Endothelial cell (in vitro differentiated cells): ENCODE measurements at regions not wholly inside any gene's neighbourhood (a gene's known extent, or its start where the extent isn't known, plus 50 kb on each side); places are given as distances from the start of the nearest gene placed in this dataset.

Experiments used
- DNase-seq: peaks from one replicate; pipeline ENCODE4 v3.0.0; 2021; ENCODE audit warnings: low spot score
- H3K27ac Mint-ChIP-seq: one replicate; pipeline ENCODE4 v1.8.0; 2021; ENCODE audit warnings: mixed read lengths, inconsistent platforms; ENCODE audit not compliant: unreplicated experiment
- H3K27me3 Mint-ChIP-seq: one replicate; pipeline ENCODE4 v1.8.0; 2021; ENCODE audit warnings: mild to moderate bottlenecking, moderate library complexity, mixed read lengths, inconsistent platforms; ENCODE audit not compliant: unreplicated experiment
- H3K36me3 Mint-ChIP-seq: one replicate; pipeline ENCODE4 v1.8.0; 2021; ENCODE audit warnings: mild to moderate bottlenecking, low read depth, mixed read lengths, inconsistent platforms; ENCODE audit not compliant: unreplicated experiment
- H3K4me1 Mint-ChIP-seq: one replicate; pipeline ENCODE4 v1.8.0; 2021; ENCODE audit warnings: mild to moderate bottlenecking, mixed read lengths, inconsistent platforms; ENCODE audit not compliant: unreplicated experiment
- H3K4me3 Mint-ChIP-seq: one replicate; pipeline ENCODE4 v1.8.0; 2021; ENCODE audit warnings: mild to moderate bottlenecking, mixed read lengths, inconsistent platforms; ENCODE audit not compliant: unreplicated experiment
- H3K9me3 Mint-ChIP-seq: one replicate; pipeline ENCODE4 v1.8.0; 2021; ENCODE audit warnings: mixed read lengths, inconsistent platforms; ENCODE audit not compliant: unreplicated experiment
- CTCF ChIP-seq: fragments of 200-600 bp; sonication (generic); IDR thresholded peaks from one replicate; pipeline ENCODE4 v1.5.0; 2021; ENCODE audit warnings: antibody characterized with exemption; ENCODE audit not compliant: unreplicated experiment

- no peaks in the 10 kb centered on the region for H3K9me3 Mint-ChIP-seq
- H3K27me3 Mint-ChIP-seq = peaks cover 2% of the 10 kb centered on the region
- H3K4me1 Mint-ChIP-seq = peaks cover 9% of the 10 kb centered on the region
- no peak for DNase-seq
- TF ChIP-seq CTCF = no peak
- H3K4me3 Mint-ChIP-seq = no peak overlapping the region
- H3K27ac Mint-ChIP-seq = no peak overlapping the region
- no peaks in the 10 kb centered on the region for H3K36me3 Mint-ChIP-seq
Observed at GRCh38 chr20:39246436-39246835, 284.3 kb downstream of the DHX35 start.

GRCh38 chr20:39245685-39246311, 283.7 kb downstream of the DHX35 start:
- H3K27ac Mint-ChIP-seq = no peak overlapping the region
- H3K4me3 Mint-ChIP-seq = no peak overlapping the region
- peaks cover 9% of the 10 kb centered on the region for H3K4me1 Mint-ChIP-seq
- peaks cover 2% of the 10 kb centered on the region for H3K27me3 Mint-ChIP-seq
- DNase-seq = no peak
- TF ChIP-seq CTCF = no peak
- H3K36me3 Mint-ChIP-seq = no peaks in the 10 kb centered on the region
- no peaks in the 10 kb centered on the region for H3K9me3 Mint-ChIP-seq

- Mint-ChIP-seq H3K4me1 (peaks cover 9% of the 10 kb centered on the region), H3K27ac (no peak overlapping the region), H3K36me3 (no peaks in the 10 kb centered on the region), H3K27me3 (peaks cover 2% of the 10 kb centered on the region), H3K9me3 (no peaks in the 10 kb centered on the region), H3K4me3 (no peak overlapping the region)
- no peak for TF ChIP-seq CTCF
- DNase-seq = no peak
Observed at GRCh38 chr20:39243962-39244361, 281.8 kb downstream of the DHX35 start.

GRCh38 chr20:39242614-39243013, 280.5 kb downstream of the DHX35 start:
- DNase-seq = no peak
- Mint-ChIP-seq H3K4me1 (peaks cover 9% of the 10 kb centered on the region), H3K36me3 (no peaks in the 10 kb centered on the region), H3K4me3 (no peak overlapping the region), H3K9me3 (no peaks in the 10 kb centered on the region), H3K27ac (no peak overlapping the region), H3K27me3 (peaks cover 2% of the 10 kb centered on the region)
- no peak for TF ChIP-seq CTCF

GRCh38 chr20:39234520-39235095, 272.5 kb downstream of the DHX35 start:
- Mint-ChIP-seq H3K9me3 (no peaks in the 10 kb centered on the region), H3K27ac (no peak overlapping the region), H3K4me1 (no peaks in the 10 kb centered on the region), H3K27me3 (peaks cover 3% of the 10 kb centered on the region), H3K4me3 (no peak overlapping the region), H3K36me3 (no peaks in the 10 kb centered on the region)
- no peak for TF ChIP-seq CTCF
- DNase-seq = no peak
